AG20443 (cell line): ENCODE measurements at regions not wholly inside any gene's neighbourhood (a gene's known extent, or its start where the extent isn't known, plus 50 kb on each side); places are given as distances from the start of the nearest gene placed in this dataset.
"Not testable (repeated sequence)": the region's sequence is repeated elsewhere in the genome, so short reads cannot be mapped to it uniquely, and the experiment has no call there.

Source experiments
- DNase-seq: peaks from one replicate; pipeline ENCODE4 v3.0.0; 2012; ENCODE audit warnings: low spot score, mixed read lengths

GRCh38 chr4:81816031-81816761 lies 344.5 kb upstream of the RASGEF1B start:
- DNase-seq: no peak

GRCh38 chr4:81814987-81815541 lies 343.4 kb upstream of the RASGEF1B start:
- no peak for DNase-seq

GRCh38 chr4:81811562-81812293 lies 340.0 kb upstream of the RASGEF1B start:
- no peak for DNase-seq

- no peak for DNase-seq
These were observed 336.4 kb upstream of the RASGEF1B start for GRCh38 chr4:81808011-81808672.

GRCh38 chr4:81807386-81807785 lies 335.7 kb upstream of the RASGEF1B start:
- DNase-seq: no peak

- no peak for DNase-seq
These were observed 334.8 kb upstream of the RASGEF1B start for GRCh38 chr4:81806485-81806884.

GRCh38 chr4:81804849-81805248 lies 333.1 kb upstream of the RASGEF1B start:
- no peak for DNase-seq

GRCh38 chr4:81802285-81802846 lies 330.7 kb upstream of the RASGEF1B start:
- DNase-seq: no peak

GRCh38 chr4:81799371-81799770 lies 327.7 kb upstream of the RASGEF1B start:
- DNase-seq: no peak

GRCh38 chr4:81796790-81797528 lies 325.3 kb upstream of the RASGEF1B start:
- DNase-seq: no peak

- no peak for DNase-seq
These were observed 320.8 kb upstream of the RASGEF1B start for GRCh38 chr4:81792521-81792920.

GRCh38 chr4:81790477-81790876 lies 318.8 kb upstream of the RASGEF1B start:
- DNase-seq: no peak

- DNase-seq: no peak
These were observed 318.2 kb upstream of the RASGEF1B start for GRCh38 chr4:81789741-81790399.

- DNase-seq: no peak
These were observed 317.5 kb upstream of the RASGEF1B start for GRCh38 chr4:81789158-81789557.

GRCh38 chr4:81786766-81787165 lies 315.1 kb upstream of the RASGEF1B start:
- DNase-seq: no peak

GRCh38 chr4:81786063-81786763 lies 314.5 kb upstream of the RASGEF1B start:
- DNase-seq: no peak

- DNase-seq: no peak
These were observed 313.6 kb upstream of the RASGEF1B start for GRCh38 chr4:81785338-81785737.

GRCh38 chr4:81783558-81783957 lies 311.9 kb upstream of the RASGEF1B start:
- DNase-seq: no peak

- no peak for DNase-seq
These were observed 310.1 kb upstream of the RASGEF1B start for GRCh38 chr4:81781799-81782198.

- not testable (repeated sequence) for DNase-seq
These were observed 306.0 kb upstream of the RASGEF1B start for GRCh38 chr4:81777718-81778117.
